ENCODE measurements at regions not wholly inside any gene's neighbourhood (a gene's known extent, or its start where the extent isn't known, plus 50 kb on each side); places are given as distances from the start of the nearest gene placed in this dataset.
"Not testable (repeated sequence)": the region's sequence is repeated elsewhere in the genome, so short reads cannot be mapped to it uniquely, and the experiment has no call there.

DNA sequence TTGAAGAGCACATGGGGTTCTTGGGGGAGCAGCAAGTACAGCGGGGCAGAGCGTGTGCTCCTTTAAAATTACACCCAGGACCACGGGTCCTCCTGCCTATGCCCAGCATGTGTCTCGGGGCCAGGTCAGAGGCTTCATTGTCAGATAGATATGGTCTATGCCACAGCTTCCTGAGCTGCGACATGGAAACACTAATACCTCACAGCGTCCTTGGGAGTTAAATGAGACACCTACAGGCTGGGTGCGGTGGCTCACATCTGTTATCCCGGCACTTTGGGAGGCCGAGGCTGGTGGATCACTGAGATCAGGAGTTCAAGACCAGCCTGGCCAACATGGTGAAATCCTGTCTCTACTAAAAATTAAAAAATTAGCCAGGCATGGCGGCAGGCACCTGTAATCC, 110.8 kb upstream of the ATL2 start:
- H3K4me3 ChIP-seq (ENCODE audit: low read depth, poor library complexity, severe bottlenecking): no peak overlapping the region
- TF ChIP-seq, protein P1, sequence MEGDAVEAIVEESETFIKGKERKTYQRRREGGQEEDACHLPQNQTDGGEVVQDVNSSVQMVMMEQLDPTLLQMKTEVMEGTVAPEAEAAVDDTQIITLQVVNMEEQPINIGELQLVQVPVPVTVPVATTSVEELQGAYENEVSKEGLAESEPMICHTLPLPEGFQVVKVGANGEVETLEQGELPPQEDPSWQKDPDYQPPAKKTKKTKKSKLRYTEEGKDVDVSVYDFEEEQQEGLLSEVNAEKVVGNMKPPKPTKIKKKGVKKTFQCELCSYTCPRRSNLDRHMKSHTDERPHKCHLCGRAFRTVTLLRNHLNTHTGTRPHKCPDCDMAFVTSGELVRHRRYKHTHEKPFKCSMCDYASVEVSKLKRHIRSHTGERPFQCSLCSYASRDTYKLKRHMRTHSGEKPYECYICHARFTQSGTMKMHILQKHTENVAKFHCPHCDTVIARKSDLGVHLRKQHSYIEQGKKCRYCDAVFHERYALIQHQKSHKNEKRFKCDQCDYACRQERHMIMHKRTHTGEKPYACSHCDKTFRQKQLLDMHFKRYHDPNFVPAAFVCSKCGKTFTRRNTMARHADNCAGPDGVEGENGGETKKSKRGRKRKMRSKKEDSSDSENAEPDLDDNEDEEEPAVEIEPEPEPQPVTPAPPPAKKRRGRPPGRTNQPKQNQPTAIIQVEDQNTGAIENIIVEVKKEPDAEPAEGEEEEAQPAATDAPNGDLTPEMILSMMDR (IDR thresholded peaks at IDR 0.05): no peak
- no peak for TF ChIP-seq POLR2A (IDR thresholded peaks at IDR 0.05)
- no peak for DNase-seq (ENCODE audit: low spot score in 2 of 2)
- WGBS, 2 donors: 88% methylated on average over 10 of the region's 10 CpGs
- intact Hi-C loops (cut with DNase I; ENCODE audit: low total_unique reads): no loop called here

GRCh38 chr2:38486213-38487026, 109.3 kb upstream of the ATL2 start:
- 73 to 76% methylated on average over 11 of the region's 11 CpGs for WGBS, 2 donors
- DNase-seq (ENCODE audit: low spot score in 2 of 2): no peak
- TF ChIP-seq, protein P1 (IDR thresholded peaks at IDR 0.05): no peak
- TF ChIP-seq POLR2A (IDR thresholded peaks at IDR 0.05): no peak
- intact Hi-C loops (cut with DNase I; ENCODE audit: low total_unique reads): no loop called here
- H3K4me3 ChIP-seq (ENCODE audit: low read depth, poor library complexity, severe bottlenecking): no peak overlapping the region

DNA sequence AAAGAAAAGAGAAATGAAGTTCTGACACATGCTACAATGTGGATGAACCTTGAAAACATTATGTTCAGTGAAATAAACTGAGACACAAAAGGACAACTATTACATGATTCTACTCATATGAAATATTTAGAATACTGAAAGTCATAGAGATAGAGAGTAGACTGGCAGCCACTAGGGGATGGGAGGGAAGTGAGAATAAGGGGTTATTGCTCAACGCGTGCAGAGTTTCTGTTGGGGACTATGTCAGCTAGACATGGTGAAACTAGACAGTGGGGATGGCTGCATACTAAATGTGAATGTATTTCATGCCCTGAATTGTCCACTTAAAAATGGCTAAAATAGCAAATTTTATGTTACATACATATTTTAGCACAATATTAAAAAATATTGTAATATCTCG, 108.7 kb upstream of the ATL2 start:
- TF ChIP-seq POLR2A (IDR thresholded peaks at IDR 0.05): no peak
- TF ChIP-seq, protein P1 (IDR thresholded peaks at IDR 0.05): no peak
- no peak overlapping the region for H3K4me3 ChIP-seq (ENCODE audit: low read depth, poor library complexity, severe bottlenecking)
- WGBS, 2 donors: 91 to 92% methylated on average over 3 of the region's 3 CpGs
- DNase-seq (ENCODE audit: low spot score in 2 of 2): no peak
- intact Hi-C loops (cut with DNase I; ENCODE audit: low total_unique reads): no loop called here

DNA sequence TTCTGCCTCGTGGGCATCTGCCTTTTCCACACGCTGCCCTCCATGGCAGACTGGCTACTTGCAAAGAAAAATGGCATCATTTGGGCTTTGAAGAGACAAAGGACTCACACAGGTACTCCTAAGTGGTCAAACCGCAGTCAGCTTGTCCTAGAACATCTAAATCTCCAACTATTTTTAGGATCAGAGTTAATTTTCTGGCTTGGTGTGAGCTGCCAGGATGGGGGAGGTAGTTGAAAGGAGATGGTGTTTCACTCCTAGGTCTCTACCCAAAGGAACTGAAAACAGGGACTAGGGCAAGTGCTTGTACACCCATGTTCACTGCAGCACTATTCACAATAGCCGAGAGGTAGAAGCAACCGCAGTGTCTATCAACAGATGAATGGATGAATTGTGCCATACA, 107.9 kb upstream of the ATL2 start:
- 77 to 83% methylated on average over 5 of the region's 5 CpGs for WGBS, 2 donors
- no peak overlapping the region for H3K4me3 ChIP-seq (ENCODE audit: low read depth, poor library complexity, severe bottlenecking)
- no peak for DNase-seq (ENCODE audit: low spot score in 2 of 2)
- TF ChIP-seq POLR2A (IDR thresholded peaks at IDR 0.05): no peak
- TF ChIP-seq, protein P1 (IDR thresholded peaks at IDR 0.05): no peak
- intact Hi-C loops (cut with DNase I; ENCODE audit: low total_unique reads): no loop called here

GRCh38 chr2:38483776-38484501, 106.9 kb upstream of the ATL2 start:
- H3K4me3 ChIP-seq (ENCODE audit: low read depth, poor library complexity, severe bottlenecking): no peak overlapping the region
- no peak for DNase-seq (ENCODE audit: low spot score in 2 of 2)
- TF ChIP-seq POLR2A (IDR thresholded peaks at IDR 0.05): no peak
- TF ChIP-seq, protein P1 (IDR thresholded peaks at IDR 0.05): no peak
- WGBS, 2 donors: 69 to 75% methylated on average over 5 of the region's 5 CpGs
- intact Hi-C loops (cut with DNase I; ENCODE audit: low total_unique reads): no loop called here

GRCh38 chr2:38482710-38483109, 105.6 kb upstream of the ATL2 start:
- 93 to 95% methylated on average over 6 of the region's 6 CpGs for WGBS, 2 donors
- intact Hi-C loops (cut with DNase I; ENCODE audit: low total_unique reads): not testable (repeated sequence)

More at GRCh38 chr2:38482710-38483109, 105.6 kb upstream of the ATL2 start:
- not testable (repeated sequence) for DNase-seq (ENCODE audit: low spot score in 2 of 2); H3K4me3 ChIP-seq (ENCODE audit: low read depth, poor library complexity, severe bottlenecking)

Measured in lower leg skin (tissue), 4 donors.